HG02623 (cell line): ENCODE measurements at regions not wholly inside any gene's neighbourhood (a gene's known extent, or its start where the extent isn't known, plus 50 kb on each side); places are given as distances from the start of the nearest gene placed in this dataset.
A peak's percentile ranks its signal among the peaks of the same experiment; 100 is the strongest.

Source experiments
- ATAC-seq: cut with Tn5 transposase; IDR thresholded peaks from one replicate; pipeline ENCODE4 v1.9.1; 2021; ENCODE audit warnings: moderate library complexity; ENCODE audit not compliant: unreplicated experiment

DNA sequence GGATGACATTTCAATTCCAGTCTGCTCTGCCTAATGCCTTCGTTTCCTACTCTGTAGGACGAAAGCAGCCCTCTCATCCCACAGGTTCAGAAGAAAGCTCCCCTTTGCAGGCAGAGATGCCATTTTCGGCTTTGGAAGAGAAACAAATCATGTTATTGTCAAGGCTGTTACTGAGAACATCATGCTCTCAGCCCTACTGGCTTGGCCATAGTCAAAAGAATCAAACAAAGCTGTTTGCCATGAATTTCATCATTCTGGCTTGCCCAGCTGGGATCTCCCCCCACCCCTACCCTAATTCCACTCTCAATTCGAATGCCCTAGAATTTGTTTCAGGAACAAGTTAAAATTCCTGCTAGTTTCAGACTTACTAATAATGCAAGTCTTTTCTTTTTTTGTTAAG is 162.3 kb upstream of the SERP2 start:
- no peak for ATAC-seq

GRCh38 chr13:44211704-44212346 is 161.8 kb upstream of the SERP2 start:
- no peak for ATAC-seq

GRCh38 chr13:44212633-44213396 is 160.8 kb upstream of the SERP2 start:
- no peak for ATAC-seq

DNA sequence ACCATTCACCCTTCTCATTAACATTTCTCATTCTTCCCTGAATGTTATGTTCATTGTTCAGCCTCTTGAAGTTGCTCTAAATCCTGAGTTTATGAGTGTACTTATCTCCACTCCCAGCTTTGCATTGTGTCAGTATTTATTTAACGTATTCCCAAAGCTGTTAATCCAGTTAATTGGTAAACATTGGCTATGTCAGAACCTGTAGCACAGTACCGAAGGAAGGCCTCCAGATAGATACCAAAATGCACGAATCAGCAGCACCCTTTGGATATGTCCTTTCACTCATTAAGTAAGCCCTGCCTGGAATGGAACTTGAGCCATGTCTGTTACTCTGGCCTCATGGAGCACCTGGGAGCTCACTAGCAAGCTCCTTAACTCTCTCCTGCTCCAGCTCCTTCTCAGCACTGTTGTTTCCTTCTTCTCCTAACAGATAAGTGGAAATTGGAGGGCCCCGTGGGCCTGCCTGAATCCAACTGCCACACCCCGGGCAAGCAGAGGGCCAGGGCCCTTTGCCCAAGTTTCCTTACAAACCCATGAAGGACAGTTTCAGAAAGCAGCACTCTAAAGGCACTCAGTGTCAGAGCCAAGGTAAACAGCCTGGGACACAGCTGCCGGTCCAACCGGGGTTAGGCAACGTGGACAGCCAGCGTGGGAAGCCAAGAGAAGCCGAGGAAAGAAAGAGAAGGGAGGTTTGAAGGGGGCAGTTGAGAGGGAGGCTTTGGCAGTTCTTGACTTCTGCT is 155.0 kb upstream of the SERP2 start:
- no peak for ATAC-seq

- ATAC-seq = no peak
Observed at GRCh38 chr13:44219577-44220548, 153.8 kb upstream of the SERP2 start.

DNA sequence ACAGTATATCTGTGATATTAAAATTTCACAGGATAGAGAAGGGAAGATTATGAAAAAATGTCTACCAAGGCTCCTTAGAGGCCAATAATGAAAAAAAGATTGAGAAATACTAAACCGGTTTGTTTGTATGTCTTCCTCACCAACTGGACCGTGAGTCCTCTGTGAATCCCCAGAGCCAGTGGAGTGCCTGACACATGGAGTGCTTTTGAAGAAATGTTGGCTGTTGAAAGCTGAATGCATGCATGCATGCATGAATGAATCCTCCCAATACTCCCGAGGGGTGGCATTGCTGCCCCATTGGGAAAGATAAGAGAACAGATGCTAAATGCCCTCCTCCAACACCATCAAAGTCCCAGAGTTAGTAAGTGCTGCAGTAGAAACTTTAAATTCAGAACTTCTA is 152.7 kb upstream of the SERP2 start:
- ATAC-seq = no peak

- ATAC-seq = no peak
Observed at GRCh38 chr13:44221657-44222056, 152.0 kb upstream of the SERP2 start.

GRCh38 chr13:44223770-44224444 is 149.7 kb upstream of the SERP2 start:
- ATAC-seq = no peak

GRCh38 chr13:44224450-44225149 is 149.0 kb upstream of the SERP2 start:
- no peak for ATAC-seq

DNA sequence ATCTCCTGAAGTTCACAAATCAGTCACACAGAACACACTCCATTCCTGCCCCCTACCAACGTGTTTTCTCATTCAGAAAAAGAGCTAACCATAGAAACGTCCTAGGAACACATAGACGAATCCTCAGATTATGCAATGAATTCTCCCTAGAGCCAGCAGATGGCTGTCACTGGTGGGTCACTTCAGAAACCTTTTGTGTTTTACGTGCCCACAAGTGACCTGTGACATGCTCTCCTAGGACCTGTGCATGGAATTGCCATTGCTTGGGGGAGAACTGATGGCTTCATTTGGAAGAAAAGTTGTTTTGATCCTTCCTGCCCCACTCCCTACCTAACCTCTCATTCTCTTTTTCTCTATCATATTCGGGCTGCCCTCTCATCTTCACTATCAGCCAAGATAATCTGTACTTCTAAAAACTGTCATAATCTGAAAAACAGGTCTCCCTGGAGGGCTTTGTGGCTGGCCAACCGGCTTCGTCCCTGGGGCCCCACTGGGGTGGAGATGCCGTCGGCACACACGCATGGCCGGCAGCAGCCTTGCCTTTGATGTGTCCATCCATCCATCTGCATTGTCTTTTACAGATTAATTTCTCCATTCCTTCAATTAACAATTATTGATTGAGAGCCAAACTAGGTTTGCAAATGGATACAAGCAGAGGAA is 144.1 kb upstream of the SERP2 start:
- no peak for ATAC-seq

DNA sequence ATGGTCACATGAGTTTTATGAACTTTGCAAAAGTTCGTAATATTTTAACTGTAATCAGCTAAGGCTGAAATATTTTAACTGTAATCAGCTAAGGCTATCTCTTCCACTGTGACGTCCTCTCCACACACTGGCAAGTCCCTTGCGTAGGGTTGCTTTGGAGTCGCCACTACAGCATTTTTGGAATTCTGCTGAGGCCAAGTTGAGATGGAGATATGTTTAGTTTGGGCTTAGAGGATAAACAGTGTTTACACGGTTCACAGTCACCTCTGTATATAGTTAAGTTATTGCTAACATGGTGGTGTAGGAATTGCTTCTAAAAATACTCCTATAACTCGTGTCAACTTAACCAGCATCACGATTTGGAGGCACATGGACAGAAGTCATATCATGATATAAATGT is 143.6 kb upstream of the SERP2 start:
- no peak for ATAC-seq

GRCh38 chr13:44230736-44231135 is 142.9 kb upstream of the SERP2 start:
- no peak for ATAC-seq

- ATAC-seq = no peak
Observed at GRCh38 chr13:44231786-44232516, 141.7 kb upstream of the SERP2 start.

- no peak for ATAC-seq
Observed at GRCh38 chr13:44232774-44233173, 140.8 kb upstream of the SERP2 start.

DNA sequence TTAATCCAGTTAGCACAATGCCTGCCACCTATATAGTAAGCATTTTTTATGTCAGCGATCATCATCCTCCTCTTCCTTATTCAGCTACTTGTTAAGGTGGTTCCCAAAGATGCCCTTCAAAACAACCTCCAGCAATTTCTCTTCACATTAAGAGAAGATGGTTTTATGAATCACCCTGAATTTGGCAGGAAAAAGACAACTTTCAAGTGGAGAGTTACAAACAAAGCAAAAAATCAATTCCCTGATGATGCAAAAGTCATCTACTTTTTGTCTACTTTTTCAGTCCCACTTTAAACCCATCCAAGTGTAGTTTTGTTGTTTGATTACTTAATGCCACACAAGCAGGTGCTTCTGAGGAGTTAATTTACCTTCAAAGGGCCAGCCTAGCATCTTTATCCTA is 139.1 kb upstream of the SERP2 start:
- ATAC-seq = no peak

- no peak for ATAC-seq
Observed at GRCh38 chr13:44236370-44236769, 137.3 kb upstream of the SERP2 start.

- ATAC-seq = no peak
Observed at GRCh38 chr13:44236801-44237207, 136.8 kb upstream of the SERP2 start.

- peak; percentile 59 for ATAC-seq
Observed at GRCh38 chr13:44237276-44237767, 136.3 kb upstream of the SERP2 start.
